Peyer's patch (tissue), 4 donors: ENCODE measurements at regions not wholly inside any gene's neighbourhood (a gene's known extent, or its start where the extent isn't known, plus 50 kb on each side); places are given as distances from the start of the nearest gene placed in this dataset.

Experiments used
- CTCF ChIP-seq, 6 experiments: fragments of 450-650 bp in 4 of 6; fragments of 200-600 bp in 2 of 6; sonication (generic) in 1 of 6; IDR thresholded peaks; one replicate each; pipeline ENCODE4 v1.5.1; 2017 to 2019; ENCODE audit warnings: antibody characterized with exemption in 6 of 6, mild to moderate bottlenecking in 3 of 6, moderate library complexity in 1 of 6
- POLR2A ChIP-seq, 2 donors: fragments of 450-650 bp; IDR thresholded peaks; one replicate each; pipeline ENCODE4 v1.5.1; 2017; ENCODE audit warnings: antibody characterized with exemption in 2 of 2, mild to moderate bottlenecking in 2 of 2, moderate library complexity in 2 of 2

- TF ChIP-seq CTCF (IDR thresholded peaks at IDR 0.05) (no peak), POLR2A (IDR thresholded peaks at IDR 0.05) (no peak)
These were observed 180.2 kb upstream of the DOK6 start for GRCh38 chr18:69220529-69220928.
